NCI-H2196 treated with DMSO at 0.1 percent for 48 hours (cell line): ENCODE measurements at regions not wholly inside any gene's neighbourhood (a gene's known extent, or its start where the extent isn't known, plus 50 kb on each side); places are given as distances from the start of the nearest gene placed in this dataset.
"Not testable (repeated sequence)": the region's sequence is repeated elsewhere in the genome, so short reads cannot be mapped to it uniquely, and the experiment has no call there.

Source experiments
- DNase-seq: peaks from one replicate; lab custom pipeline; 2025; ENCODE audit not compliant: unreplicated experiment; lab: John Stamatoyannopoulos, UW

DNA sequence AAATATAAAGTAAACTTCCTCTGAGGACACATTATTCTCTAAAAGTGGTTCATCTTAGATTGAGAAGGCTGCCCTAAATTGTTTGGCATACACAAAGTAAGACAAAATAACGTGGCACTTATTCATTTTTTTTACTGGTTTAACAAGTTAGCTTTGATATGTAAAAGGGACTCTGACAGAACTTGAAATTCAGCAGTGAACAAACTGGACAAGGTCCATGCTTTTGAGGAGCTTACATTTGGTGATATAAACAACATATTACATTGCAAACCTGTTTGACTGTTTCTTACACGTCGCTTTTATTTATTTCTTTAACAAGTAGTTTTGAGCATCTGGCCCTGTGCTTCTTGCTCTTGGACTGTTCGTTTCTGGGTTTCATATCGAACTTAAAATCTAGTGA, 253.1 kb upstream of the POM121L12 start:
- no peak for DNase-seq

DNA sequence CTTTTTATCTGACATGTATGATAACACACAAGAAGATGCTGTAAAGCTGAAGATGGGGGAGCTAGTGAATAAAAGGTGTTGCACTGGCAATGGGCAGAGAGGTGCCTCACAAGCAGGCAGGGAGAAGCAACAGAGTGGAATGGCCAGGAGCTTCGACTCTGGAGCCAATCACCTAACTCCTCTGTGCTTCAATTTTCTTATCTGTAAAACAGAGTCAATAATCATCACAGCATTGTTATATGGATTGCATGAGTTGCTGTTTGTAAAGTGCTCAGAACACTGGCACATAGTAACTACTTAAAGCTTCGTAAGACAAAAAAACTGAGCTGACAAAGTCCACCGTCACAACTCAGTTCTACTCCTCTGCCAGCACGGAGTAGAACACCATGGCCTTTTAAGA, 254.2 kb upstream of the POM121L12 start:
- no peak for DNase-seq

DNA sequence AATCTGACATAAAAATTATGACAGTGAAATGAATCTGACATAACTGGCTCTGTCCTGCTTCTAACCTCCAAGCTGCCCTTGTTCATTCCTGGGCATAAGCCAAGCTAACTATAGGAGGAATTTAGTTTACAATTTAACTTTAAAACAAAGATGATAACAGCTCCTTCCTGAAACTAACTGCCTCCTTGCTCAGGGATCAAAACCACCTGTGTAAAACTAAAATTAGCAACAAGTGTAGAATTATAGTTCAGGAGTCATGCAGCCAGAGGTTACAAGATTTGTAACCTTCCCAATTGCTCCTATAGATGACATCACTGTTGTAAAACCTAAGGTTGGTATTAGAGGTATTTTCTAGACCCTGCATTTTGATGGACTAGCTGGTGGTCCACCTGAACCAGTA, 256.4 kb upstream of the POM121L12 start:
- no peak for DNase-seq

DNA sequence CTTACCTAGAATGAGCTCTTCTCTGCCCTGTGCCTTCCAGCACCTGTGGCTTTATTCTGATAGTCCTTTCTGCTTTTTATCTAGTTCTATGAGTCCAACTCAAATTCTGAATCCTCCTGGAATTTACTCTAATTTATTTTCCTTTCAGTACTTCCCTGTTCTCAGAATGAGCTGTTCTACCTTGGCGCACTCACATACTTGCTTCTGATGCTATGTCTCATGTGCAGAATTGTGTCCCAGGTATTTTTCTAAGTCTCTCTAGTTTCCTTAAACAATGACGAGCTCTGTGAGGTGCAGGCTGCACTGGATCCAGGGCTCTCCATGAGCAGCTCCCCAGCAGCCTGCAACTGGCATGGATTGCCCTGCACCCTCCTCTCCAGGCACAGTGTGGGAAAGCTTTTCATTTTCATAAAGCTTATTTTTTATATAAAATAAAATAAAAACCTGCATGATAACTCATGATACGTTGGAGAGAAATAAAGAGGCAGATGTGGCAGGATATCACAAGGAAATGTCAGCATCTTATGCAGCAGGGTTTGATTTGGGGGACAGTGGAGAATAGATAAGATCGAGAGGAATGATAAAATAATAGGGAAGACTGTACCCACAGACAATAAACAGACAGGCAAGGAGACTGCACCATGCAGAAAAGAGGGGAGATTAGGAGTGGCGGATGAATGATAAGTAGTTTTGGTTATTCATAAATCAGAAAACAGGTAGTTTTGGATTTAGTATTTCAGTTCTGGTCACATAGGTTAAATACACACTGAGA, 258.2 kb upstream of the POM121L12 start:
- no peak for DNase-seq

DNA sequence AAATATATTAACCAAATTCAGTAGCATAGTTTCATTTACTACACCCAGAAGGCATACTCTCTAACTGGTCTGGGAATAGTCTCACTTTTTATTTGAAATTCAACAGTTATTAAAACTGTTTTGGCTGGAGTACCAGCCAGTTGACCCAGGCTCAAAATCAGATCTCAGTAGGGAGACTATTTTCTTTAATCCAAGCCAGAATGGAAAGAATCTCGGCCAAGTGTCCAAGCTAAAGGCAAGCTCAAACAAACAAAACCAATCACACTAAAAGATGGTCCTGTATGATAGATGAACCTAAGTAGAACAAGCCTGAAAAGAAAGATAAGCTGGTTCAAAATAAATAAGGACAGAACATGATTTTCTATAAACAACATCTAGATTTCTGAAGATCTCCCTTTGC, 259.6 kb upstream of the POM121L12 start:
- no peak for DNase-seq

DNA sequence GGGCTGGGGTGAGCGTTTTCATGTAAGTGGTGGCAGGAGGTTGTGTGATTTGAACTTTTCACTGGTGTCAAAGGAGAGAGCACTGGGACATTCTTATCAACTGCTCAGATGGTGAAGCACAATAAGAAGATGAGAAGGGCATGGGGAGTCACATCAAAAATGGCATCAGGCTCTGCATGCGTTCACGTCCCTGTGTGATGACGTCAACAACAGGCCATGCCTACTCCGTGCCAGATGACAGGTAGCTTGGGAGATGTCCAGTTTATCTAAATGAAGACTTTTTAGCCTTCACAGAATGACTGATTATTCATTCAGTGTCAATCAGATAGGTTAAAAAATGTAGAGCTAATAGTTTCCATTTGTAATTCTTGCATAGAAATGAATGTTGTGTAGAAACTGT, 264.3 kb upstream of the POM121L12 start:
- DNase-seq = no peak

DNA sequence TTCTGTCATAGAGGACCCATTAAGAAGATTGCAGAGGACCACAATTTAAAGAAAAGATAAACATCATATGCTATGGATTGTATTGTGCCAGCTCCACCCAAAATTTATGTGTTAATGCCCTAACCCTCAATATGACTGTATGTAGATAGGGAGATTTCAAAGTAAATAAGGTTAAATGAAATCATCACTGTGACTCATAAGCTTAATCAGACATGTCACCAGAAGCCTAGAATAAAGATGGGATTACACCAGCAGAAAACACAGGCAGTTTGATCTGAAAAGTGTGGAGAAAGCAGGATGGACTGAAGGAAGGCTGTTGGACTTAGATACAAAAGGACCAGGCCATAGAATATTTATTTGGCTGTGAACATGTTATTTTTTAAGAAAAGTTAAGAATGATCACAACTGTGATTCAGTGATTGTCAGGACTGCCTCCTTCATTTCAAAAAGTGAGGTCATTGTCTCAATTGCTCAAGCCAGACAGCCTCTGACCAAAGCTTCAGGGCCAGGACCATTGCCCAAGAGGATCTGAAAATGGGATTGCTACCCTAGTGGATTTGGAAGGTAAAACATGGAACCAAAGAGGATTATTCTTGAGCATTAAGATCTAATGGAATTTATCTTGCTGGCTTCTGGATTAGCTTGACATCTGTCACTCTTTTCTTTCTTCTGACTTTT, 270.8 kb upstream of the POM121L12 start:
- no peak for DNase-seq

DNA sequence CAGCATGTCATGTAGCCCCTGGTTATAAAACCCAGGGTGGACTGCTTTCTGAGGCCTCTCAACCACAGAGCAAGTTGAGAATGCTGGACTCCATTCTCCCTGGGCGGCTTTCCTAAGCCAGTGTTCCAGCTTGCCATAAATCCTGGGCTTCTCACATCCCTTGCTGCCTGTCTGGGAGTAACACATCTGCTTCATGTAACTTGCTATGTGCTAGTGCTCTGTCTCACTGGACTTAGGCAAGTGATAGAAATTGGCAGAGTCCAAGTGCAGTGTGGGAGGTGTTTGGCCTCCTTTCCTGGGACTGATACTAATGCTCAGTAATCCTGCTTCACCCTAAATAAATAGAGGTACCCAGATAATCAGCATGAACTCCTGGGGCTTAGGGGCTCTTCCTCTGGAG, 277.1 kb upstream of the POM121L12 start:
- no peak for DNase-seq

DNA sequence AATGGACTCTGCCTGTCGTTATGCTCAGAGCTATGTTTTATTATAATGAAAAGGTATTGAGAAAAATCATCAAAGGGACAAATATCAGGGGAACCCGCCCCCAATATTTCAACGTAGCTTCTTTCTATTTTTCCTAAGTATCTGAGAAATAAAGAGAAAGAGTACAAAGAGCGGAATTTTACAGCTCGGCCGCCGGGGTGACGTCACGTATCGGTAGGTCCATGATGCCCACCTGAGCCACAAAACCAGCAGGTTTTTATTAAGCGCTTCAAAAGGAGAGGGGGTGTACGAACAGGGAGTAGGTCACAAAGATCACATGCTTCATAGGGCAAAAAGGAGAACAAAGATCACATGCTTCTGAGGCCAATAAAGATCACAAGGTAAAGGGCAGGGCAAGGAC, 281.6 kb upstream of the POM121L12 start:
- DNase-seq = no peak

DNA sequence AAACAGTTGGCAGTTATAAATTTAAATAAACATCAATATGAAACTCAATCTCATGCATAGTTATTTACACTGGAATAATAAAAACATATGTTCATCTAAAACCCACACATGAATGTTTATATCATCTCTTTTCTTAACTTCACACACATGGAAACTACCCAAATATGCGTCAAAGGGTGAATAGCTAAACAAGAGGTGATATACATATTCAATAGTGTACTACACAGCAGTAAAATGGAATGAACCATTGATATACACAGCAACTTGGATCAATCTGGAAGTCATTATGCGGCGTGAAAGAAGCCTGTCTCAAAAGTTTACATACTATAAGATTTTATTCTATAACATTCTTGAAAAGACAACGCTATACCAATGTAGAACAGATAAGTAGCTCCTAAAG, 282.5 kb upstream of the POM121L12 start:
- no peak for DNase-seq

DNA sequence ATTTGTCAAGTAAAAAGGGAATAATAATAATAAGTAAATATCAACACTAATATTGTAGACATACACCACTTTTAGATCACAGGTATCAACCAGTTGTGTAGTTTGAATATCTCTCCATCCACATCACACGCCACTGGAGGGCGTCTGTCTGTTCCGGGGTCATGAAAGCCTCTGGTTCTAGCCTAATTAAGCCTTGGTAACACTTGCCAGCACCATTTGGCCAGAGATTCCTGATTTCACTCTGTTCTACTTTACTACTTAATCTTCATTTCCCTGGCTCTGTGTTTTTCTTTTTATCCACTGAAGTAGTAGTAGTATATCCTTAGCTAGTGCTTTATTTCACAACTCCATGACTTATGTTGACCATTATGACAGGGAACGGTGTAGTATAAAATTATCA, 285.6 kb upstream of the POM121L12 start:
- no peak for DNase-seq

DNA sequence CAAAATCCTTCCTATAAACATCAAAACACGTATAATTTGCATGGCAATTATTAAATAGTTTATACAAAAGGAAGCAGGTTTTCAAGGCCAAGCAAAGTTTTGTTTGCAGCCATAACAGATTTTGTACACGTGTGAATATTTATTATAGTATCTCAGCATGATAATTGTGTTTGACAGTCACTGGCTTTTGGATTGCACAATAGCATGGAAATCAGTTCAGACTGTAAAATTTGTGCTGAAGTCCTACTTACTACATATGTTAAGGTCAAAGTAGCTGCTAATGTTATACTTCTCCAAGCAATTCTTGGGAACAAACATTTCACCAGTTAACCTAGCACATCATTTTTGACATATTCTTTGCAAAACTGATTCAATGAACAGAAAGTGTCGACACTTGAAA, 287.6 kb upstream of the POM121L12 start:
- no peak for DNase-seq

DNA sequence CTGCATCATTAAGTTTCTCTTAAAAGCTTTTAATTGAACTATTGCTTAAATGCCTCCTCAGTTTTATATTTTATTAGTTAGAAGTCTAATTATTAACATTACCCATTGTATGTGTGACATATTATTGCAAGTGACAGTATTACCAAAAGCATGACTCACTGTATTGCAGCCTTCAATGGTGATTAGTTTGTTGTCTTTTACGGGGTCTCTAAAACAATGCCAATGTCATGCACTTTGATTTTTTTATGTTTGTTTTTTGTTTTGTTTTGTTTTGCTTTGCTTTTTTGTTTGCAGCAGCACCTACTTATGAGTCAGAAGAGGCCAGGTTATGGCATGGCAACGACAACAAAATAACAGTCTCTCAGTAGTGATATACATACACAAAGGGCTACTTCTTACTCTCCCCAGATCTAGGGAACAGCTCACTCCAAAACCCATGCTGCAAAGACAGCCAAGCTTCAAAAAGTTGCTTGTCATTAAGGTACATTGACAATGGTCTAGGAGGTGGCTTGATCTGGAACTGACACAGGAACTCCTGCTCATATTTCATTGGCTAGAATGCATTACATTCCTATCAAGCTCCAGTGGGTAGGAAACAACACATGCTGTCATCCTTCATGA, 293.7 kb upstream of the POM121L12 start:
- no peak for DNase-seq

DNA sequence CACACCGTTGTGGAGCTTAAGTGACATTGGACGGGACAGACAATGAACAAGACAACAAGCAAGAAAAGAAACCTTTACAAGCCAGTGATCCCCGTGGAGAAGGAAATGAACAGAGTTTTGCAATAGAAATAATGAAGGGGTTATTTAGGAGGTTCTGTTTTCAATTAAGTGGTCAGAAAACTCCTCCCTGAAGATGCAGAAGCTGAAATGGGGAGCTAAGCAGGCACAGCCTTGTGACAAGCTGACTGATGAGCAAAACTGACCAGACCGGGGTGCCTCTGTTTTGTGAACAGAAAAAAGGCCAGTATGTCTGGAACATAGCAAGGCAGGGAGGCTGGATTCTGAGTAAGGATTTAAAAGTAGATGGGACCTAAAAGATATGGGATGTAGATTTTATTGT, 299.8 kb upstream of the POM121L12 start:
- DNase-seq = no peak

DNA sequence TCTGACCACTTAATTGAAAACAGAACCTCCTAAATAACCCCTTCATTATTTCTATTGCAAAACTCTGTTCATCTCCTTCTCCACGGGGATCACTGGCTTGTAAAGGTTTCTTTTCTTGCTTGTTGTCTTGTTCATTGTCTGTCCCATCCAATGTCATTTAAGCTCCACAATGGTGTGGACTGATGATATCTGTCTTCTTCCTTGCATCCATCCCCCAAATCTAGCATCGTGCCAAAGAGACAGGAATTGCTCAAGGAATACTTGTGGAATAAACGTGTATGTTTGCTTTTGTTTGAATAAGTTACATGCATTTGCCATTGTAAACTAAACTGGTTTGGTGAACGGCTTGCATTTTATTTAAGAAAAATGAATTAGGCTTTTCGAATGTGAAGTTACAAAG, 306.8 kb upstream of the POM121L12 start:
- not testable (repeated sequence) for DNase-seq

DNA sequence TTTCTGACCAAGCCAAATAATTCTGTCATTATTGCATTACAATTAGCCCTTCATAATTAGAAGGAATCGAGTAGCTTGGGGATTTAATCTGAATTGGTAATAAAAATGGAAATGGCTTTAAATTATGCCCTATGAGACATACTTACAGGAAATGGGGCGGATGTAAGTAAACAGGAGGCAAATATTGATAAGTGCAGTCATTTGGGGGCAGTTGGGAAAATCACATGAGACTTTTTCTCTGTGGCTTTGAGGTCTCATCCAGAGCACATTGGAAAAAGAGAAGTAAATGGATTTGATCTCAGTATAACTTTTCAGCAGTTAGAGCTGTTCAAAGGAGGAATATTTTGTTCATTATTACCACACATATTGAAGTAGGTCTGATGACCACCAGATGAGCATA, 307.8 kb upstream of the POM121L12 start:
- DNase-seq = no peak

DNA sequence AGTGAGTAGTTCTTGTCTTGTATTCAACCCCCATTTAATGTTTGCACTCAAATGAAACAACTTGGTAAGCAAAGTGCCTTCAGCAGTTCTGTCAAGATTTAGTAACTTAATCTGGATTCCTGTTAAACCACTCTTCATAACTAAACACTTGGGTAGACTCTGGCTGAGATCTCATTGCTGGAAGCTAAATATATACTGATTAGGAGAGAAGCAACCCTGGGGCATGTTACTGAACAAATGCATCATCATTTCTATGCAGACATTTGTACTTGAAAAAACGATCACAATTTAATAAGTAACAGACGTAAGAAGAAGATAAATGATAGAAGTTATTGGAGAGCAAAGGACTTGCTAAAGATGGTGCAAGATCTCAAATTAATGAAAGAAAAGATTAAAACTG, 308.4 kb upstream of the POM121L12 start:
- no peak for DNase-seq

DNA sequence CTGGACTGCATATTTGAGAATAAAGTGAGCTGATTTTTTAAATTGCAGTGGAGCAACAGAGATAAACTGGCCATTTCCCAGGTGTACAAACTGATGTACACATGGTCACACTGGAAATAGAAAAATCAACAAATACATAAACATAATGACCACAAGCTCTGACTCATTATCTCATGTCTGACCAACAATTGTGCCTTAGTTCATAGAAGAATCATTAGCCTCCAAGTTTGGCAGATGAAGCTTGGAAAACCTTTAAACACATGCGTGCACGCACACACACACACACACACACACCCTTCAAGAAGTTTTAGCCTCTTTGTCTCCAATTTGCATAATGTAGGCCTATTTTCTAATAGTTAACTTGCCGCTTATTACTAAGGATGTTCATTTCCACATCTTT, 308.9 kb upstream of the POM121L12 start:
- DNase-seq = no peak

DNA sequence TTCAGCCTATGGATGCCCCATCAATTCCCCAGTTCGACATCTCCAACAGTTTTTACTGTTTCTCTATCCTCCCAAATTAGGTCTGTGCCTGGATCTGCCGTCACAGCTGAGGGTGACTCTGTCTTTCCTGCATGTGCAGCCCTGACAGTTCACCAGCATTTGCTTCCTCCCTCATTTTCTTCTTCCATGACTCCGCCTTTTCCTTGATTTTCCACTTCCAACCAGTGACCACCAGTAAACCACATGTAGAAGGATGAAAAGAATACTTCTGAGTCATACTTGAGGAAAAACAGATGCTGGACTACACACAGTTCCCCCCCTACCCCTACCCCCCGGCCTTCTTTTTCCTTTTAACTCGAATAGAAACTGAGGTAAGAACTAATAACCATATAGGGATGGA, 311.8 kb upstream of the POM121L12 start:
- DNase-seq = no peak

DNA sequence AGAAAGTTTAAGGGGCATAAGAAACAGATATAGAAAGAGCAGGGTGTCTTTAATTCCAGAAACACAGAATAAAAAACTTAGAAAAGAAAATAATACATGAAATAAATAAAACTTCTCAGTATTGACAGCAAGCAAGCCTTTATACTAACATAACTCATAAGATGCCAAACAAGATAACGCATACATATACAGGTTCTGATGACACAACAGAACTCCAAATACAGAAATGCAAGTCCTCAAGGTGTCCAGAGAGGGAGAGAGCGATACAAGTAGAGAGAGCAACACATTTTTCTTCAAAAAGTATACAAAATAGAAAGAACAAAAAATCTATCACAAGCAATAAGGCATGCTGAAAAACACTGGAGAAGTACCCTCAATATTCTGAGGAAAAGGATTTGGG, 314.6 kb upstream of the POM121L12 start:
- no peak for DNase-seq

DNA sequence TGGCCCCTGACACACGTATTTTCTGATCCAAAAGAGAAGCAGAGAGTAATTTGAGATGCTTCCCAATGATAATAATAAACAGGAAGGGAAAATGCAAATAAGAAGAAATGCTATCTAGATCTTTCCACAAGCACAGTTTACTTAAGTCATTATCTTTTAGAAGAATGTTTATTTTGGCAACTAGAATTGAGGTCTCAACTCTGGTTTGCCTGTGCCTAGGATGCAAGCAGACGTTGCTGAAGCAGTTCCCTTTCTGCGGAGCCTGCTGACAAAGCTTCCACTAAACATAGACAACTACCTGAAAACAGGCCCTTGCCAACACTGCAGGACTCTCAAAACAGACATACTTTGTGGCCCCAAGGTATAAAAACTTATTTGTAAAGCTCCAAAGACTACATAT, 315.8 kb upstream of the POM121L12 start:
- DNase-seq = peak; percentile 64

DNA sequence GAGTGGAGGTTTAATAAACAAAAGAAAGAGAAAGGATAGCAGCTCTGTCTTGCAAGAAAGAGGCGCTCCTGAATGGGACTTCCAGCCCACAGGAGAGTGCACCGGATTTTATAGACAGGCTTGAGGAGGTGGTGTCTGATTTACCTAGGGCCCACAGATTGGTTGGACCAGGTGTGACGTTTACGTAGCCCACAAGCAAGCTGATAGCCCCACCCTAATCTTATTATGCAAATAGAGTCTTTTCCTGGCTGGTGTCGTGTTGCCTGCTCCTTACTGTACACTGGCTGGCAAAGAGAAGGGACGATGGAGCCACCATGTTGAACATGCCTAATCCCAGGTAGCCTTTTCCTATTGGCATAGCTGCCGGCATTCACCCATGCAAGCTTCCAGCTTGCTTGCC, 319.7 kb upstream of the POM121L12 start:
- no peak for DNase-seq
